GM10248 (cell line): ENCODE measurements at regions not wholly inside any gene's neighbourhood (a gene's known extent, or its start where the extent isn't known, plus 50 kb on each side); places are given as distances from the start of the nearest gene placed in this dataset.

Experiments
- CTCF ChIA-PET: fragments of 300-600 bp; sonication (Branson Sonifier 250); formaldehyde crosslinking; extraction: SDS; loops from one replicate; lab custom pipeline; 2021; ENCODE audit warnings: antibody characterized with exemption; lab: Yijun Ruan, JAX
- POLR2A ChIA-PET: fragments of 350-650 bp; sonication (Branson Sonifier 250); formaldehyde crosslinking; extraction: SDS; loops from one replicate; lab custom pipeline; 2020; ENCODE audit warnings: antibody characterized with exemption; lab: Yijun Ruan, JAX
- DNase-seq: peaks from one replicate; pipeline ENCODE4 v3.0.0; 2012; ENCODE audit errors: extremely low spot score
- TF ChIP-seq, protein P1 (sequence below): IDR thresholded peaks from 2 replicates; pipeline ENCODE4 v1.5.1; 2012; ENCODE audit warnings: mild to moderate bottlenecking, low read depth; ENCODE audit errors: extremely low read depth, missing control alignments, control extremely low read depth

DNA sequence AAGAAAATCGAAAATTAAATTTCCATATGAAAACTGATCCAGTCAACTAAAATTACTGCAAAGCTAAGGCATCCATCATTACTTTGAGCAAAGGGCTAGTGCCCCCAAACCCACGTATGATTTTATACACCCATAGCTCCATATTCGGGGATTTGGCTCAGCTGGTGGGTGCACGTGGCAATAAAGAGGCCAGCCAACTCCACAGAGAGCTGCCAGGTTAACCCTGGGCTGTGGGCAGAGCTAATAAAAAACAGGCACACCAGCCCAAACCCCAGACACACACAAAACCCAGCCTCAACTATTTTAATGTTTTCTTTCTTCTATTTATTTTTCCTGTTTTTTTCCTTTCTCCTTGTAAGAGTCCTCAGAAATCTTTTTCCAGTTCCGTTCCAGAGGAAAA lies 151.3 kb upstream of the SOX11 start:
- POLR2A ChIA-PET = no interaction called here
- TF ChIP-seq, protein P1, sequence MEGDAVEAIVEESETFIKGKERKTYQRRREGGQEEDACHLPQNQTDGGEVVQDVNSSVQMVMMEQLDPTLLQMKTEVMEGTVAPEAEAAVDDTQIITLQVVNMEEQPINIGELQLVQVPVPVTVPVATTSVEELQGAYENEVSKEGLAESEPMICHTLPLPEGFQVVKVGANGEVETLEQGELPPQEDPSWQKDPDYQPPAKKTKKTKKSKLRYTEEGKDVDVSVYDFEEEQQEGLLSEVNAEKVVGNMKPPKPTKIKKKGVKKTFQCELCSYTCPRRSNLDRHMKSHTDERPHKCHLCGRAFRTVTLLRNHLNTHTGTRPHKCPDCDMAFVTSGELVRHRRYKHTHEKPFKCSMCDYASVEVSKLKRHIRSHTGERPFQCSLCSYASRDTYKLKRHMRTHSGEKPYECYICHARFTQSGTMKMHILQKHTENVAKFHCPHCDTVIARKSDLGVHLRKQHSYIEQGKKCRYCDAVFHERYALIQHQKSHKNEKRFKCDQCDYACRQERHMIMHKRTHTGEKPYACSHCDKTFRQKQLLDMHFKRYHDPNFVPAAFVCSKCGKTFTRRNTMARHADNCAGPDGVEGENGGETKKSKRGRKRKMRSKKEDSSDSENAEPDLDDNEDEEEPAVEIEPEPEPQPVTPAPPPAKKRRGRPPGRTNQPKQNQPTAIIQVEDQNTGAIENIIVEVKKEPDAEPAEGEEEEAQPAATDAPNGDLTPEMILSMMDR = no peak
- CTCF ChIA-PET = interaction anchor here (1.7 kb wide), 1 partner anchor 10 kb away, joined by 6 read pairs; no protein-coding TSS in a partner anchor
- no peak for DNase-seq

DNA sequence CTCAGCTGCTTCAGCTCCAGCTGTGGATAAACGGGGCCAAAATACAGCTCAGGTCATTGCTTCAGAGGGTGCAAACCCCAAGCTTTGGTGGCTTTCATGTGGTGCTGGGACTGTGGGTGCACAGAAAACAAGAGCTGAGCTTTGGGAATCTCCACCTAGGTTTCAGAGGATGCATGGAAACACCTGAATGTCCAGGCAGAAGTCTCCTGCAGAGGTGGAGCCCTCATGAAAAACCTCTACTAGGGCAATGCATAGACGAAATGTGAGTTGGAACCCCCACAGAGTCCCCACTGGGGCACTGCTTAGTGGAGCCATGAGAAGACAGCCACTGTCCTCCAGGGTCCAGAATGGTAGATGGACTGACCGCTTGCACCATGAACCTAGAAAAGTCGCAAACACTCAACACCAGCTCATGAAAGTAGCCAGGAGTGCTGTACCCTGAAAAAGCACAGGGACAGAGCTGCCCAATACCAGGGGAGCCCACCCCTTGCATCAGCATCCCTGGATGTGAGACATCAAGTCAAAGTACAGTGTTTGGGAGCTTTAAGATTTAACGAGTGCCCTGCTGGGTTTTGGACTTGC lies 147.9 kb upstream of the SOX11 start:
- POLR2A ChIA-PET = no interaction called here
- CTCF ChIA-PET = no interaction called here
- TF ChIP-seq, protein P1 = no peak
- DNase-seq = no peak

GRCh38 chr2:5546181-5546580 lies 146.0 kb upstream of the SOX11 start:
- no peak for DNase-seq
- ChIA-PET POLR2A (no interaction called here), CTCF (no interaction called here)
- TF ChIP-seq, protein P1 = no peak

GRCh38 chr2:5548991-5549715 lies 143.0 kb upstream of the SOX11 start:
- TF ChIP-seq, protein P1 = no peak
- DNase-seq = no peak
- ChIA-PET CTCF (no interaction called here), POLR2A (no interaction called here)

DNA sequence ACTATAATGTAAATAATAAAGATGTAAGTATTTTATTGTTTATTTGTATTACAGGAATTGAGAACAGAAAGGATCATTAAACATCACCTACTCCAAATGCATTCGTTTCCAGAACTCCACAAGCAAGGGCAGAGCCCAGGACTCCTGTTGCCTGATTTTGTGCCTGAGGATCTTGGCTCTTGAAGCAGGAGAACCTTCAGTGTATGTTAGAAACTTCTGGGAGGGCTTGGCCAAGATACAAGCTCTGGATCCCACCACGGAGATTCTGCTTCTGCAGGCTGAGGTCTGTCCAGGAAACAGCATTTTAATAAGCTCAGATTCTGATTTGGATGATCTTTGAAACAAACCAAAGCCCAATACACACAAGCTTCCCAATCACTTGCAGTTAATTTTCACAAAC lies 142.4 kb upstream of the SOX11 start:
- TF ChIP-seq, protein P1 = no peak
- DNase-seq = no peak
- ChIA-PET POLR2A (no interaction called here), CTCF (no interaction called here)

- no peak for DNase-seq
- TF ChIP-seq, protein P1 = no peak
- ChIA-PET POLR2A (no interaction called here), CTCF (no interaction called here)
Measured at GRCh38 chr2:5555636-5556035, 136.5 kb upstream of the SOX11 start.
